Osteoblast (primary cell): ENCODE measurements at regions not wholly inside any gene's neighbourhood (a gene's known extent, or its start where the extent isn't known, plus 50 kb on each side); places are given as distances from the start of the nearest gene placed in this dataset.
"Not testable (repeated sequence)": the region's sequence is repeated elsewhere in the genome, so short reads cannot be mapped to it uniquely, and the experiment has no call there.

Source experiments
- DNase-seq: peaks from one replicate; pipeline ENCODE4 v3.0.0; 2011; ENCODE audit warnings: low spot score, mixed read lengths; ENCODE audit not compliant: insufficient read length; ENCODE audit errors: missing footprints
- H2AFZ ChIP-seq: 2 replicates; pipeline ENCODE4 v1.6.0; 2011; ENCODE audit warnings: mild to moderate bottlenecking, low read length
- H3K27ac ChIP-seq: 2 replicates; pipeline ENCODE4 v1.5.1; 2011; ENCODE audit warnings: mild to moderate bottlenecking, low read depth, low read length, moderate library complexity
- H3K27me3 ChIP-seq: 2 replicates; pipeline ENCODE4 v1.6.0; 2012; ENCODE audit warnings: mild to moderate bottlenecking, control low read depth, inconsistent platforms, low read length, moderate library complexity; ENCODE audit not compliant: insufficient read depth
- H3K36me3 ChIP-seq: 2 replicates; pipeline ENCODE4 v1.5.1; 2011; ENCODE audit warnings: mild to moderate bottlenecking, low read length, control low read depth, moderate library complexity; ENCODE audit not compliant: insufficient read depth
- H3K4me1 ChIP-seq: 2 replicates; pipeline ENCODE4 v1.5.1; 2011; ENCODE audit warnings: mild to moderate bottlenecking, low read length, control low read depth, moderate library complexity; ENCODE audit not compliant: insufficient read depth
- H3K4me2 ChIP-seq: 2 replicates; pipeline ENCODE4 v1.6.0; 2011; ENCODE audit warnings: mild to moderate bottlenecking, low read length; ENCODE audit not compliant: insufficient read depth
- H3K4me3 ChIP-seq: fragments of 200-600 bp; sonication (generic); 3 replicates; pipeline ENCODE4 v1.5.1; 2012; ENCODE audit warnings: mild to moderate bottlenecking, low read length, inconsistent platforms; ENCODE audit not compliant: insufficient read depth
- H3K79me2 ChIP-seq: 2 replicates; pipeline ENCODE4 v1.6.0; 2012; ENCODE audit warnings: mild to moderate bottlenecking, low read length, control low read depth, inconsistent platforms; ENCODE audit not compliant: insufficient read depth
- H3K9me3 ChIP-seq: 2 replicates; pipeline ENCODE4 v1.5.1; 2011; ENCODE audit warnings: low read depth, low read length, control low read depth
- H4K20me1 ChIP-seq: 2 replicates; pipeline ENCODE4 v1.6.0; 2012; ENCODE audit warnings: mild to moderate bottlenecking, low read length, control low read depth; ENCODE audit not compliant: insufficient read depth
- TF ChIP-seq, protein P1 (sequence below): IDR thresholded peaks from 2 replicates; pipeline ENCODE4 v1.5.1; 2011; ENCODE audit warnings: mild to moderate bottlenecking, low read depth, low read length, moderate library complexity; ENCODE audit errors: extremely low read depth

DNA sequence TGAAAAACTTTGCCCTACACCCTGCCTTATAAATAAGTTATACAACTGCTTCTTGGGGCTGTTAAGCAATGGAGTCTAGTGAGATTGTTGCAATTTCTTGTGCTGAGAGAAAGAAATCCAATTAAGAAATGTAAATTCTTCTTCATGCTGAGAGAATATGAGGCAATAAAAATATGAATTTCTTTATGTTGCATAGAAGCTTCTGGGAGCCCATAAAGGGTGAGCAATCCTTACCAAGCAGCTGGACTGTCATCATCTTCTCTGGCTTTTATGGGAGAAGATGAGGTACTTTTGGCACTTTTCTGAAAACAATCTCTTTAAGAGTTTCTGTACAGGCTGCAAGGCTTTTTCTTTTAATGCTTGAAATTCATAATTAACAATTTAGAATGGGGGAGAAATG, 204.3 kb downstream of the DMRTA1 start:
- no peak overlapping the region for H3K27ac ChIP-seq
- no peaks in the 10 kb centered on the region for H3K9me3 ChIP-seq
- DNase-seq, result no peak
- H3K4me3 ChIP-seq, result no peak overlapping the region
- no peak overlapping the region for H2AFZ ChIP-seq
- no peaks in the 10 kb centered on the region for H3K36me3 ChIP-seq
- no peaks in the 10 kb centered on the region for H4K20me1 ChIP-seq
- TF ChIP-seq, protein P1, sequence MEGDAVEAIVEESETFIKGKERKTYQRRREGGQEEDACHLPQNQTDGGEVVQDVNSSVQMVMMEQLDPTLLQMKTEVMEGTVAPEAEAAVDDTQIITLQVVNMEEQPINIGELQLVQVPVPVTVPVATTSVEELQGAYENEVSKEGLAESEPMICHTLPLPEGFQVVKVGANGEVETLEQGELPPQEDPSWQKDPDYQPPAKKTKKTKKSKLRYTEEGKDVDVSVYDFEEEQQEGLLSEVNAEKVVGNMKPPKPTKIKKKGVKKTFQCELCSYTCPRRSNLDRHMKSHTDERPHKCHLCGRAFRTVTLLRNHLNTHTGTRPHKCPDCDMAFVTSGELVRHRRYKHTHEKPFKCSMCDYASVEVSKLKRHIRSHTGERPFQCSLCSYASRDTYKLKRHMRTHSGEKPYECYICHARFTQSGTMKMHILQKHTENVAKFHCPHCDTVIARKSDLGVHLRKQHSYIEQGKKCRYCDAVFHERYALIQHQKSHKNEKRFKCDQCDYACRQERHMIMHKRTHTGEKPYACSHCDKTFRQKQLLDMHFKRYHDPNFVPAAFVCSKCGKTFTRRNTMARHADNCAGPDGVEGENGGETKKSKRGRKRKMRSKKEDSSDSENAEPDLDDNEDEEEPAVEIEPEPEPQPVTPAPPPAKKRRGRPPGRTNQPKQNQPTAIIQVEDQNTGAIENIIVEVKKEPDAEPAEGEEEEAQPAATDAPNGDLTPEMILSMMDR, result no peak
- H3K79me2 ChIP-seq, result no peaks in the 10 kb centered on the region
- H3K4me2 ChIP-seq, result no peak overlapping the region
- H3K4me1 ChIP-seq, result no peaks in the 10 kb centered on the region
- no peaks in the 10 kb centered on the region for H3K27me3 ChIP-seq

DNA sequence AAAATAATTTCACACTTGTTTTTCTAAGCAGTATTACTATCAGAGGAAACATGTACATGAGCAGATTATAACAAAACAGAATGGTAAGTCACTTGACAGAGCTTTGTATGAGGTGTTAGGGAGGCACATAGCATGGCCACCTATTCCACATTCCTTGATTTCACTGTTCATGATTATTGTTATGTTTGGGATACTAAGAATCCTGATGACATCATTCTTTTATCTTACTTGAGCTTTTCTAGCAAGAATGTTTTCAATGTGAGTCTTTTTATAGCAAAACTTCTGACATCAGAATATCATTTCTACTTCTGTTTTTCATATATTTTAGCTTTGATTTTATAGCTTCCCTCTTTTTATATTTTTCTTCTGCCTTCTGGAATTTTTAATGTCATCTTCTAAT, 208.2 kb downstream of the DMRTA1 start:
- H3K4me1 ChIP-seq, result no peaks in the 10 kb centered on the region
- no peak overlapping the region for H2AFZ ChIP-seq
- H3K27me3 ChIP-seq, result no peaks in the 10 kb centered on the region
- H3K4me2 ChIP-seq, result no peak overlapping the region
- H3K4me3 ChIP-seq, result no peak overlapping the region
- no peak for DNase-seq
- no peaks in the 10 kb centered on the region for H3K9me3 ChIP-seq
- no peaks in the 10 kb centered on the region for H3K36me3 ChIP-seq
- H3K79me2 ChIP-seq, result no peaks in the 10 kb centered on the region
- TF ChIP-seq, protein P1, result no peak
- H4K20me1 ChIP-seq, result no peaks in the 10 kb centered on the region
- no peak overlapping the region for H3K27ac ChIP-seq

DNA sequence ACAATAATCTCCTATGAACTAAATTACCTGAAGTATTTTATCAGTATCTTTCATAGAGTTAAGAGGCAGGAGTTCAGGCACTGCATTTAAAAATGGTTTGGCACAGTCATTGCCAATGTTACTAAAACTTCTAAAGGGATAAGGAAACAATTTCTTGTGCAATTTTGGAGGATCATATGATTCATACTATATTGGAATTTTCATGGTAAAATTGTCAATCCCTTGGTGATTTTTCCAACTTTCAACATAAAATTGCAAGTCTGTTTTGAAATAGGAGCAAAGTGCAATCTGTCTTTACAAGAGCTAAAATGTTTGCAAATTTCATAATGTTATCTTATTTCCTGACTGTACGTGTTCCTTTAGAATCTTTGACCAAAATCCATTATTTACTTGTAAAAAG, 211.1 kb downstream of the DMRTA1 start:
- Histone ChIP-seq H3K4me2 (no peak overlapping the region), H3K4me3 (no peak overlapping the region)
- DNase-seq, result no peak

DNA sequence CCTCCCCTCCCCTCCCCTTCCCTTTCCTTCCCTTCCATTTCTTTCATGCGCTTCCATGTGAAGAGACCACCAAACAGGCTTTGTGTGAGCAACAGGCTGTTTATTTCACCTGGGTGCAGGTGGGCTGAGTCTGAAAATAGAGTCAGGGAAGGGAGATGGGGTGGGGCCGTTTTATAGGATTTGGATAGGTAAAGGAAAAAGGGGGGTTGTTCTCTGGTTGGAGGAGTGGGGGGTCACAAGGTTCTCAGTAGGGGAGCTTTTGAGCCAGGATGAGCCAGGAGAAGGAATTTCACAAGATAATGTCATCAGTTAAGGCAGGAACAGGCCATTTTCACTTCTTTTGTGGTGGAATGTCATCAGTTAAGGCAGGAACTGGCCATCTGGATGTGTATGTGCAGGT, 211.9 kb downstream of the DMRTA1 start:
- H3K27ac ChIP-seq, DNase-seq, H3K4me2 ChIP-seq, H3K36me3 ChIP-seq, H3K4me1 ChIP-seq, H3K9me3 ChIP-seq, H2AFZ ChIP-seq, H3K27me3 ChIP-seq, H4K20me1 ChIP-seq, H3K79me2 ChIP-seq, H3K4me3 ChIP-seq: not testable (repeated sequence)

More for the DNA sequence above, 211.1 kb downstream of the DMRTA1 start:
- no peak overlapping the region for H2AFZ ChIP-seq
- TF ChIP-seq, protein P1, result no peak
- no peaks in the 10 kb centered on the region for H3K27me3 ChIP-seq
- H3K9me3 ChIP-seq, result no peaks in the 10 kb centered on the region
- no peaks in the 10 kb centered on the region for H3K36me3 ChIP-seq
- no peaks in the 10 kb centered on the region for H3K79me2 ChIP-seq
- H3K4me1 ChIP-seq, result no peaks in the 10 kb centered on the region
- no peaks in the 10 kb centered on the region for H4K20me1 ChIP-seq
- no peak overlapping the region for H3K27ac ChIP-seq

DNA sequence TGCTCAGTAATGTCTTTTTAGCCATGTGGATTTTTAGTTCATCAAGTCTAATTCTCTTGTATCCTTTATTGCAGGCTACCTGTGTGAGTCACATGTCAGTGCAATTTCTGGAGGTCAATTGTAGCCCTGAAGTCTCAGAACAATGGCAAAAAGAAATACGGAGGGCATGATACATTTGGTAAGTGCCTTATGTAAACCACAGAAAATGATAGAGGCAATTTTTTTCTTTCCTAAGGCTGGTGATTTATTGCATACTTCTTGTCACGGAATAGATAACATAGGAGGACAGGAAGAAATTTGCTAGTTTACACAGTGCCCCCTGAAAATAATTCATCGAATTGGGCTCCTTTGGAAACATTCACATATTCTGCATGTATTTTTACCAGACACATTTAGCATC, 235.9 kb downstream of the DMRTA1 start:
- H3K4me1 ChIP-seq, result peaks cover 12% of the 10 kb centered on the region
- H3K4me2 ChIP-seq, result no peak overlapping the region
- no peaks in the 10 kb centered on the region for H3K36me3 ChIP-seq
- no peak overlapping the region for H3K27ac ChIP-seq
- H3K27me3 ChIP-seq, result no peaks in the 10 kb centered on the region
- no peak overlapping the region for H3K4me3 ChIP-seq
- H4K20me1 ChIP-seq, result no peaks in the 10 kb centered on the region
- no peak for DNase-seq
- H2AFZ ChIP-seq, result no peak overlapping the region
- H3K79me2 ChIP-seq, result no peaks in the 10 kb centered on the region
- TF ChIP-seq, protein P1, result no peak
- no peaks in the 10 kb centered on the region for H3K9me3 ChIP-seq
